Mucosa of descending colon (tissue), 3 donors: ENCODE measurements at regions not wholly inside any gene's neighbourhood (a gene's known extent, or its start where the extent isn't known, plus 50 kb on each side); places are given as distances from the start of the nearest gene placed in this dataset.

ENCODE experiments used
- ATAC-seq: fragments of 200-7000 bp; cut with Tn5 transposase; one replicate; pipeline ENCODE4 v1.9.1; 2020; ENCODE audit warnings: mild to moderate bottlenecking, moderate library complexity
- DNase-seq, 3 donors: peaks; one replicate each; pipeline ENCODE4 v3.0.0-alpha.2; 2020
- H3K36me3 ChIP-seq: fragments of 200-600 bp; one replicate; pipeline ENCODE4 v1.8.0; 2021; ENCODE audit warnings: low read depth, mild to moderate bottlenecking
- H3K4me1 ChIP-seq: fragments of 200-600 bp; one replicate; pipeline ENCODE4 v1.8.0; 2021; ENCODE audit warnings: low read depth, mild to moderate bottlenecking
- H3K4me3 ChIP-seq: fragments of 200-600 bp; one replicate; pipeline ENCODE4 v1.8.0; 2021; ENCODE audit warnings: mild to moderate bottlenecking
- H3K9me3 ChIP-seq: fragments of 200-600 bp; one replicate; pipeline ENCODE4 v1.8.0; 2021; ENCODE audit warnings: mild to moderate bottlenecking
- CTCF ChIP-seq: fragments of 200-600 bp; IDR thresholded peaks from one replicate; pipeline ENCODE4 v1.8.0; 2022; ENCODE audit warnings: antibody characterized with exemption, mild to moderate bottlenecking
- intact Hi-C, 2 donors: fragments of 100-400 bp; cut with DNase I in 1 of 2; cut with micrococcal nuclease in 1 of 2; formaldehyde crosslinking; loops; one replicate each; pipeline versions ENCODE4 v1.11.0 to v1.11.1; 2022; cut with DNase I, micrococcal nuclease
- donor health status: DM: no; HTN: no; CAD: no; lungs with moderate emphysema.
- donor health status: DM: no; HTN: no; CAD: no.
- donor health status: DM: no; HTN: yes; CAD: no.

- no peak for TF ChIP-seq CTCF
- H3K4me1 ChIP-seq = no peaks in the 10 kb centered on the region
- intact Hi-C loops = no loop called here
- H3K9me3 ChIP-seq = no peaks in the 10 kb centered on the region
- no peaks in the 10 kb centered on the region for H3K36me3 ChIP-seq
- DNase-seq = no peak
- H3K4me3 ChIP-seq = no peak overlapping the region
- ATAC-seq = no peak
Measured at GRCh38 chr10:57775250-57775649, 492.4 kb downstream of the IPMK start.

GRCh38 chr10:57769298-57769697 is 498.4 kb downstream of the IPMK start:
- Histone ChIP-seq H3K4me1 (no peaks in the 10 kb centered on the region), H3K9me3 (no peaks in the 10 kb centered on the region), H3K4me3 (no peak overlapping the region), H3K36me3 (no peaks in the 10 kb centered on the region)
- ATAC-seq (no peak), DNase-seq (no peak)
- intact Hi-C loops = no loop called here
- TF ChIP-seq CTCF = no peak

- intact Hi-C loops = no loop called here
- Histone ChIP-seq H3K4me3 (no peak overlapping the region), H3K4me1 (no peaks in the 10 kb centered on the region), H3K36me3 (no peaks in the 10 kb centered on the region), H3K9me3 (no peaks in the 10 kb centered on the region)
- ATAC-seq = no peak
- DNase-seq = no peak
- no peak for TF ChIP-seq CTCF
Measured at GRCh38 chr10:57759777-57760176, 507.9 kb downstream of the IPMK start.

GRCh38 chr10:57754803-57755202 is 512.9 kb downstream of the IPMK start:
- no peaks in the 10 kb centered on the region for H3K9me3 ChIP-seq
- H3K4me1 ChIP-seq = no peaks in the 10 kb centered on the region
- DNase-seq (no peak), ATAC-seq (no peak)
- no peak for TF ChIP-seq CTCF
- intact Hi-C loops = no loop called here
- no peaks in the 10 kb centered on the region for H3K36me3 ChIP-seq
- H3K4me3 ChIP-seq = no peak overlapping the region

GRCh38 chr10:57743711-57744110 is 524.0 kb downstream of the IPMK start:
- intact Hi-C loops = no loop called here
- TF ChIP-seq CTCF = no peak
- Histone ChIP-seq H3K4me3 (no peak overlapping the region), H3K9me3 (no peaks in the 10 kb centered on the region), H3K36me3 (no peaks in the 10 kb centered on the region), H3K4me1 (no peaks in the 10 kb centered on the region)
- no peak for DNase-seq
- ATAC-seq = no peak

- intact Hi-C loops = no loop called here
- no peak for ATAC-seq
- no peaks in the 10 kb centered on the region for H3K4me1 ChIP-seq
Measured at GRCh38 chr10:57741751-57742150, 525.9 kb downstream of the IPMK start.

More at GRCh38 chr10:57741751-57742150, 525.9 kb downstream of the IPMK start:
- Histone ChIP-seq H3K9me3 (no peaks in the 10 kb centered on the region), H3K36me3 (no peaks in the 10 kb centered on the region), H3K4me3 (no peak overlapping the region)
- no peak for DNase-seq
- TF ChIP-seq CTCF = no peak
